G401 (cell line): ENCODE measurements at regions not wholly inside any gene's neighbourhood (a gene's known extent, or its start where the extent isn't known, plus 50 kb on each side); places are given as distances from the start of the nearest gene placed in this dataset.

ENCODE experiments used
- DNase-seq: peaks from one replicate; pipeline ENCODE4 v3.0.0-alpha.2; 2015; ENCODE audit warnings: low spot score
- in situ Hi-C: cut with HindIII; loops from 2 replicates; pipeline ENCODE4 v1.10.0; 2016; ENCODE audit warnings: low sequenced_read_pairs, mixed read lengths

DNA sequence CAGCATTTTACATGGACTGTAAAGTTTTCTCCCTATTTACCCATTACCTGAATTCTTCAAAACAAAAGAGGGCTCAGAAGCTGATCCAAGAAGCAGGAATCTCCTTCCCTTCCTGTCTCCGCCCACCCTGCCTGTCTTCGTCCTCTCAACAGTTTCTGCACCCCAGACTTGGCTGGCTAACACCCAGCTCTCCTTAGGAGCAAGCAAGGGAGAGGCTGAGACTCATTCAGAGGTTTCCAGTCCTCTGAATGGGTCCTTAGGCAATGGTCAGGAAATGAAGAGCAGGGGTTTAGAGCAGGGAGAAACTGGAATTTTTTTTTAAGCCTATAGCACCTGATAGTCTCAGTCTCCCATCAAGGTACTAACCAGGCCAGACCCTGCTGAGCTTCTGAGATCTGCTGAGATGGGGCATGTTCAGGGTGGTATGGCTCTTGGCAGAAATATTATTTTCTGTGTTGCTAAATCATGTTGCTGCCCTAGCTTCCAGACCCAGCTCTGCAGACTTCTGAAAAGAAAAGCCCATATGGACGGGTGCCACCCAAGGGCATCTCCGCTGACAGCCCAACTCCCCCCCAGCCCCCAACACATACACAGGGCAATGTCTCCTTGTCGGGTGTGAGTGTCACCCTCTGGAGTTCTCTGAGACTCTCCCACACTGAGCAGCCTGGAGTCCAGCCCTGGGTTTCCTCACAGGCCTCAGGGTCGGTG lies 74.6 kb upstream of the CD93 start:
- DNase-seq: no peak
- in situ Hi-C loops: no loop called here

GRCh38 chr20:23159947-23160318 lies 73.8 kb upstream of the CD93 start:
- DNase-seq: no peak
- in situ Hi-C loops: no loop called here

DNA sequence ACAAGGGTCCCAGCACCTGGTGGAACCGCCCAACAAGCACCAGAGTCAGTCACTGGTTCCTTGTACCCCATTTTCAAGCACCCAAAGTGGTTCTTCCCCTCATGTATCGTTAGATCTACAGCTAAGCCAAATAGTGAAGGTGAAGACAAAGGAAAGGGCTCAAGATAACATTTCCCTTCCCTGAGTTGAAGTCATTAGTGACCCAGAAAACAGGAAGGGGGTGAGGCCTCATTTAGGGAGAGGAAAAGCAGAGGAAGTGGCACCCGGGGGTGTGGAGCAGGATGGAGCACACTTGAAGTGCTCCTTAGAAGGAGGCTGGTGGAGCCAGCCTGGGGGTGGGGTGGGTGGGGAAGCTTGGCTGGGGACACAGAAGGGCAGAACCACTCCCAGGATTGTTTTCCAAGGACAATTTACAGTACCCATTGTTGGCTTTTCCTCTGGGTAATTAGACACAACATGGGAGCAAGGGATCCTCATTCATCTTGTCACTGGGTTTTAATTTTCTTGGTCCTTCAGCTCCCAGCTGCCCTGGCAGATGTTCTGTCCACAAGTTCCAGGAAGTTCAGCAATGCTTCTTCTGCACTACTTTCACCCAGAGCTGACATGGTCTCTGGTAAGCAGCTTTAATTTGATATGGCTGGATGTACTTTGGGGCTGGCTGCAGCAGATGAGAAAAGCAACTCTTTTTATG lies 73.3 kb upstream of the CD93 start:
- DNase-seq: no peak
- in situ Hi-C loops: no loop called here

DNA sequence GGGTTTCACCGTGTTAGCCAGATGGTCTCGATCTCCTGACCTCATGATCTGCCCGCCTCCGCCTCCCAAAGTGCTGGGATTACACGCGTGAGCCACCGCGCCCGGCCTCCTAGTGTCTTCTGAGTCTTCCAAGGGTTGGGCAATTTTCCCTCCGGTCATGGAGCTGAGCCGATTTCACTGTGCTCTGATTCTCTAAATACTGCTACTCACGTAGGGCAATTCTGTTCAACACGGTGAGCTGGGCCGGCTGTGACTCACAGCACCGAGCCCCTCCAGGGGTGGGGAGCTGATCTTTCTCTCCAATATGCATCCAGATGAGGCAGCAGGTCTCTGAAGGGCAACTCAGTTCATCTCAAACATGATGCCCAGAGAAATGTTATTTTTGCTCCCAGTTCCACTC lies 71.6 kb upstream of the CD93 start:
- in situ Hi-C loops: no loop called here
- DNase-seq: no peak

DNA sequence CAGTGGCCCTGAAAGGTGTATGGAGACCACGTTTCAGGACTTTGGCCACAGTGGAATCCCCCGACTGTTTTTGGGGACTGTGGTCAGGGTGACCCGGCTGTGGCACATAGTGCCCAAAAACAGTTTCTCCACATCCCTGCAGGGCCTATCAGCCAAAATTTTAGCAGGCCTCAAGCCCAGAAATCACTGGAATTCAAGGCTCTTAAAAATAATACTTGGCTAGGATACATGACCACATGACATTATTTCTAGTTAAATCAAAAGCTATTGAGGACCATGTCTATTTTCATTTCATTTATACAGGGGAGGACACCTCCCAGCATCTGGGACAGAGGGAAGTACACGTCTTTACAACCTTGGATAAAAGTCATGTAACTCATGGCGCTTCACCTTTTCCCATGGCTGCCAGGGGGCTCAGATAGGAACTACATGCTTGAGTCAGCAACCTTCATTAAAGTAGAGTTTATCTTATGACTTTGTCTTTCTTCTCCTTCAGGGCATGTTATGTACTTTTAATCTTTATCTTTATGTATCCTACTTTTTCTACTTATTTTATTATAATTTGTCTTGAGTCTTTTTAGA lies 70.8 kb upstream of the CD93 start:
- DNase-seq: no peak
- in situ Hi-C loops: no loop called here

- no peak for DNase-seq
- in situ Hi-C loops: no loop called here
These were observed 70.2 kb upstream of the CD93 start for GRCh38 chr20:23156170-23156841.

DNA sequence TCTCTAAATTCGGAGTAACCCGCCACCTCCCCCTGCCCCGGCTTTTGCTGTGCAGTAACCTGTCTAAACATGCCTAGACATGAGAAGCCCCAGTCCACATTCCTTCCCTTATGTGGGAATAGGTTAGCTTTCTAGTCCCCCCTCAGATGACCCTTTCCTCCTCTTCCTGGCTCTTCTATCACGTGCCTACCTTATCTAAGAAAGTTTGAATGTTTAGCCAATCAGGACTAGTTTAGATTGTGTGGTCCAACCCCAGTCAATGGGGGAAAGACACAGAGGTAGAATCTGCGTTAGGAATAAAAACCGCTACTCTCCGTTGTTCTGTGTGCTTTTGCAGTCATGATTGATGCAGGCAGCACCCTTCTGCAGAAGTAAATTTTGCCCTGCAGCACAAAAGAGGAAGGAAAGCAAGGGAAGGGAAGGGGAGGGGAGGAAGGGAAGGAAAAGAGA lies 69.0 kb upstream of the CD93 start:
- in situ Hi-C loops: no loop called here
- no peak for DNase-seq

- in situ Hi-C loops: no loop called here
- no peak for DNase-seq
These were observed 67.7 kb upstream of the CD93 start for GRCh38 chr20:23153696-23154341.

GRCh38 chr20:23152902-23153301 lies 66.8 kb upstream of the CD93 start:
- no peak for DNase-seq
- in situ Hi-C loops: no loop called here

GRCh38 chr20:23152308-23152892 lies 66.3 kb upstream of the CD93 start:
- no peak for DNase-seq
- in situ Hi-C loops: no loop called here

DNA sequence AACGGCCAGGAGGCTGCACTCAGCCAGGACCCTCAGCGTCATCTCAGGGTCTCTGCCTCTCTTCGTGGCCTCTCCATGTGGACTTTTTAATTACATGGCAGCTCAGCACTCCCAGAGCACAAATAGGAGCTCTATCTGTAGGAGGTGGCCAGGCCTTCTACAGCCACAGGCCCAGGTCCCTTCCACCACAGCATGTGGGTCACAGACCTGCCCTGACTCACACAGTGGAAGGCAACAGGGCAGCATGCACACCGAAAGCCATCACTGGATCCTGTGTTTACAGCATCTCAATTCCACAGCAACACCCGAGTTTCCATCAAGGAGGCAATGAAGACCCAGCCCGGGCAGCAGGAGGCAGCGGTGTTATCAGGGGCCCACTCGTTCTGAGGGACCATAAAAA lies 65.8 kb upstream of the CD93 start:
- DNase-seq: no peak
- in situ Hi-C loops: no loop called here

DNA sequence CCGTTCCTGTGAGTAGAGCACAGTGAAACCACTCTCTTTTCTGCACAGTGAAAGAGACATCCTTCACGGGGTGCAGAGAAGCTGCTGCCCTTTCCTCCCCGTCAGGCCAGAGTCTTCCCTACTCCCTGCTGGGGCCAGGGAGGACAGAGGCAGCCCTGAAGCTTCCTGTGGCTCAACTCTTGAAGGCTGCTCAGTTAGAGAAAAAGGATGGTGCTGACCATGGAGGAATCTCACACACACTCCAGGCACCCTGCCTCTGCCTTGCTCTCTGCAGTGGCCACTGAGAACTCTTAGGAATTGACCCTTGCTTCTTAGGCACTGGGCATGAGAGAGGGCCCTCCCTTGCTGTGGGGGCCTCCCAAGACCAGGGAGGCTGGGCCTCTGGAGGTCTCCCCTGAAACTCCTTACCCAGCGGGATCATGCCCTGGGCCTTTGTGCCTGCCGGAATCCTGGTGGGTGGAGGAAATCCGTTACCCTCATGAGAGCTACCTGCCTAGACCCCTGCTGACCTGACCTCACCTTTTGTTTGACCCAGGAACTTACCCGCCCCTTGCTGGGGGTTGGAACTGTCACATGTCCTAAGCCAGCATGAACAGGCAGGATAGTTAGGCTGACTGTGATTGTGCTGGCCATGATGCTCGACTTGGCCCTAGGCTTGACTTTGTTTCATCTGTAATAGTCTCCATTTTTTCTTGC lies 65.0 kb upstream of the CD93 start:
- in situ Hi-C loops: no loop called here
- no peak for DNase-seq

GRCh38 chr20:23150304-23151007 lies 64.3 kb upstream of the CD93 start:
- in situ Hi-C loops: no loop called here
- no peak for DNase-seq

GRCh38 chr20:23149623-23150279 lies 63.6 kb upstream of the CD93 start:
- DNase-seq: no peak
- in situ Hi-C loops: no loop called here

DNA sequence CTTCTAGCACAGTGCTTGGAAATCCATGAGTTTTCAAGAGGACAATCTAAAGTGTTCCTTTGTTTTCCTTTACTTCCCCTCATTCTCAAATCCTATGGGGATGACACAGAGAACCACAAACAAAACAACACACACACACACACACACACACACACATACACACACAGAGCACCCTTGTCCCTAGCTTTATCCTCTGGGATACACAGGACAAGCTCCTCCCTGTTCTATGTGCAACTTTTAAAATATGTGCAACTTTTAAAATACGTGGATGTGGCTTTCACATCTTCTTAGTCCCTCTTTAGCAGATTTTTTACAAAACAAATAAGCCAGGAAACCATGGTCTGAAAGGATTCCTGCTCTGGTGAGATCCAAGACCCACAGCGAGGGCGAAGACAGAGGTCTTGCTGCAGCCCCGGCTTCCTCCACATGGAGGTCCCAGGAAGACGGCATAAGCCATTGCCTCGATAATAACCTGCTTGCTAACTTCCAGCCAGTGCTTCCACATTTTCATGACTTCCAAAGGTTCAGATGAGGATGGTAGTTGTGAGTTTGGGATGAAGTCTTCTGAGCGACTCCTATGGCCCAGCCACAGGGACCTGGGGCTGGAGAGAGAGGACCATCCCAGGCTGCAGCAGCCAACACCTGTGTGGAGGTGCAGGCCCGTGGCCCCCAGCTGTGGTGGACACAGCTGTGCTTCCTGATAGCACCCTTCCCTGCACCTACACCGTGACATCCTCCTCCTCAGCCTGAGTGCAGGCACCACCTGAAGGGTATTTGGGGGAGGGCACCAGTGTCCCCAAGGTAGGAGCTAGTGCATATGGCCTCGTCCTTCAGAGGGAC lies 62.8 kb upstream of the CD93 start:
- no peak for DNase-seq
- in situ Hi-C loops: no loop called here

DNA sequence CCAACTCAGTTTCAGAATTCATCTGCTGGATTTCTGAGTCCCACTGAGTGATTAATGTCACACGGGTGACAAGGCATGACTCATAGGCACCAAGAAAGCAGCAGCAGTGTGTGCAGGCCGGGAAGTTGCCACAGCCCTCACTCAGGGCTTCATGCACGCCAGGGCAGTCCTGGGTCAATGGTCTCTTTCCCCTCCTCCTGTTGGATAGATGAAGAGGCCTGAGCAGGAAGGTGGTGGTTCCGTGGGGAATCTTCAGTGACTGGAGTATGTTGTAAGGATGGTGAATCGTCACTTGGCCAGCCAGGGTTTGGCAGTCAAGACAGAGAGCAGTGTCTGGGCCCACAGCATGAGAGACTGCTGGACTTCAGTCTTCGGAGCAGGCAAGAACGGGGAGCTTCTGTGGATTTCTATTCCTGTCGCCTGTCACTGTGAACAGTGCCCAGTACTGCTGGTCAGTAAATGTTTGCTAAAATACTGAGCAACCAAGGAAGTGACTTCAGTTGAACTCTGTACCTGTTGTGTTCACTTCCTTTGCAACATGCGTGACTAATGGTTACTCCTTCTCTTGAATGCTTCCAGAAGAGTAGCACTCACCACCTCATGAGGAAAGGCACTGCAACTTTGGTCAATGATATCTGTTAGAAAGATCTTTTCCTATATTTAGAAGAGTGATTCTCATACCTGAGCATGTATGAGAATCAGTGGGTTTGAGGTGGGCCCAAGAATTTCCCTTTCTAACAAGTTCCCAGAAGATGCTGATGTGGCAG lies 62.0 kb upstream of the CD93 start:
- in situ Hi-C loops: no loop called here
- peak; percentile 50 for DNase-seq
